ENCODE measurements at regions not wholly inside any gene's neighbourhood (a gene's known extent, or its start where the extent isn't known, plus 50 kb on each side); places are given as distances from the start of the nearest gene placed in this dataset.
A peak's percentile ranks its signal among the peaks of the same experiment; 100 is the strongest.

DNA sequence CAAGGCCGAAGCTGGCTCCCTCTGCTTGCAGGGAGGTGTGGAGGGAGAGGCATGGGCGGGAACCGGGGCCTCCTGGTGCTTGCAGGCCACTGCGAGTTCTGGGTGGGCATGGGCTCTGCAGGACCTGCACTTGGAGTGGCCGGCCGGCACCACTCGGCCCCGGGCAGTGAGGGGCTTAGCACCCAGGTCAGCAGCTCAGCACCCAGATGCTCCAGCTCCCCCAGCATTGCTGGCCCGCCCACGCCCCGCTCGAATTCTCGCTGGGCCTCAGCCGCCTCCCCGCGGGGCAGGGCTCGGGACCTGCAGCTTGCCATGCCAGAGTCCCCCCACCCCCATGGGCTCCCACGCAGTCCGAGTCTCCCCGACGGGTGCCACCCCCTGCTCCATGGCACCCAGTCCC lies 176.2 kb upstream of the FAM98A start:
- intact Hi-C loops (cut with DNase I): no loop called here
- no peaks in the 10 kb centered on the region for H3K9me3 ChIP-seq (ENCODE audit: control insufficient read depth in 2 of 3, insufficient read depth in 1 of 3, low read length in 3 of 3)
- H3K4me1 ChIP-seq (ENCODE audit: control insufficient read depth in 2 of 3, insufficient read depth in 2 of 3, low read depth in 1 of 3, low read length in 3 of 3): no peaks in the 10 kb centered on the region
- no peak overlapping the region for H3K9ac ChIP-seq (ENCODE audit: low read length in 3 of 3)
- no peak overlapping the region for H3K27ac ChIP-seq (ENCODE audit: low read depth in 2 of 2, low read length in 2 of 2)
- H3K4me3 ChIP-seq (ENCODE audit: low read length in 3 of 3): no peak overlapping the region
- DNase-seq: no peak
- TF ChIP-seq, protein P1, sequence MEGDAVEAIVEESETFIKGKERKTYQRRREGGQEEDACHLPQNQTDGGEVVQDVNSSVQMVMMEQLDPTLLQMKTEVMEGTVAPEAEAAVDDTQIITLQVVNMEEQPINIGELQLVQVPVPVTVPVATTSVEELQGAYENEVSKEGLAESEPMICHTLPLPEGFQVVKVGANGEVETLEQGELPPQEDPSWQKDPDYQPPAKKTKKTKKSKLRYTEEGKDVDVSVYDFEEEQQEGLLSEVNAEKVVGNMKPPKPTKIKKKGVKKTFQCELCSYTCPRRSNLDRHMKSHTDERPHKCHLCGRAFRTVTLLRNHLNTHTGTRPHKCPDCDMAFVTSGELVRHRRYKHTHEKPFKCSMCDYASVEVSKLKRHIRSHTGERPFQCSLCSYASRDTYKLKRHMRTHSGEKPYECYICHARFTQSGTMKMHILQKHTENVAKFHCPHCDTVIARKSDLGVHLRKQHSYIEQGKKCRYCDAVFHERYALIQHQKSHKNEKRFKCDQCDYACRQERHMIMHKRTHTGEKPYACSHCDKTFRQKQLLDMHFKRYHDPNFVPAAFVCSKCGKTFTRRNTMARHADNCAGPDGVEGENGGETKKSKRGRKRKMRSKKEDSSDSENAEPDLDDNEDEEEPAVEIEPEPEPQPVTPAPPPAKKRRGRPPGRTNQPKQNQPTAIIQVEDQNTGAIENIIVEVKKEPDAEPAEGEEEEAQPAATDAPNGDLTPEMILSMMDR (IDR thresholded peaks at IDR 0.05; ENCODE audit: borderline replicate concordance, extremely low read depth, insufficient read depth): no peak
- H3K27me3 ChIP-seq (ENCODE audit: control insufficient read depth, insufficient read depth, low read length): no peaks in the 10 kb centered on the region
- FAIRE-seq: no peak
- no peaks in the 10 kb centered on the region for H3K36me3 ChIP-seq (ENCODE audit: control insufficient read depth in 2 of 3, insufficient read depth in 3 of 3, low read length in 3 of 3)

DNA sequence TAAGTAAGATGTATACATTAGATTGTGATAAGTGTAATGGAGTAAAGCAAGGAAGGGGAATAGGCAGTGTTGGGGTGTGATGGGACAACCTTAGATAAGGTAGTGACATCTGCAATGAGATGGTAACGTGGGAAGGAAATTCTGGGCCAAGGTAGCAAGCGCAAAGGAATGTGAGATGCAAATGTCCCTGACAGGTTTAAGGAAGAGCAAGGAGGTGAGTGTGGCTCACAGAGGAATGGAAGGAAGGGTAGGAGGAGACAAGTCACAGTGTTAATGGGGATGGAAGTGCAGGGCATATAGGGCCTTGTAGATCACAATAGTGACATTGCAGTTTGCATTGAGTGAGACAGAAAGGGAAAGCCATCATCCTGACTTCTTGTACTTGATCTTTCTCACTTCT lies 170.9 kb upstream of the FAM98A start:
- no peak for DNase-seq
- no peak overlapping the region for H3K9ac ChIP-seq (ENCODE audit: low read length in 3 of 3)
- FAIRE-seq: no peak
- H3K4me3 ChIP-seq (ENCODE audit: low read length in 3 of 3): no peak overlapping the region
- no peaks in the 10 kb centered on the region for H3K36me3 ChIP-seq (ENCODE audit: control insufficient read depth in 2 of 3, insufficient read depth in 3 of 3, low read length in 3 of 3)
- no peaks in the 10 kb centered on the region for H3K27me3 ChIP-seq (ENCODE audit: control insufficient read depth, insufficient read depth, low read length)
- TF ChIP-seq, protein P1 (IDR thresholded peaks at IDR 0.05; ENCODE audit: borderline replicate concordance, extremely low read depth, insufficient read depth): no peak
- intact Hi-C loops (cut with DNase I): no loop called here
- H3K4me1 ChIP-seq (ENCODE audit: control insufficient read depth in 2 of 3, insufficient read depth in 2 of 3, low read depth in 1 of 3, low read length in 3 of 3): no peaks in the 10 kb centered on the region
- no peak overlapping the region for H3K27ac ChIP-seq (ENCODE audit: low read depth in 2 of 2, low read length in 2 of 2)
- H3K9me3 ChIP-seq (ENCODE audit: control insufficient read depth in 2 of 3, insufficient read depth in 1 of 3, low read length in 3 of 3): no peaks in the 10 kb centered on the region

DNA sequence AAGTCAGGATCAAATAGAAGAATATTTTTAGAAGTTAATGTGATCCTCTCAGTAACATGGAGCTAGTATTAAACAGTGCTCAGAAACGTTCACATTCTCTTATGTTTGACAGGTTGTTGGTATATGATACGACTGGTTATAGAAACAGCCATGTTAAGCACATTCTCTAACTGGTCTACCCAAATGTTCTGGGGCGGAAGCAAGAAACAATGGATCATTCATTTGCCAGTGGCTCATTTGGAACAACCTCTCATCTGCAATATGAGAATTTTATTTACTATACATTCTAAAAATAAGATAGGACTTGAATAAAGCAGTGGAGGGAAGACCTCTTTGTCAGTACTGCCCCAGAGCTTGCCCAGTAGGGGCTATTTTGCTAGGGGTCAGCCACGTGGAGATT lies 167.1 kb upstream of the FAM98A start:
- TF ChIP-seq, protein P1 (IDR thresholded peaks at IDR 0.05; ENCODE audit: borderline replicate concordance, extremely low read depth, insufficient read depth): no peak
- no peak overlapping the region for H3K9ac ChIP-seq (ENCODE audit: low read length in 3 of 3)
- intact Hi-C loops (cut with DNase I): no loop called here
- H3K36me3 ChIP-seq (ENCODE audit: control insufficient read depth in 2 of 3, insufficient read depth in 3 of 3, low read length in 3 of 3): no peaks in the 10 kb centered on the region
- no peaks in the 10 kb centered on the region for H3K4me1 ChIP-seq (ENCODE audit: control insufficient read depth in 2 of 3, insufficient read depth in 2 of 3, low read depth in 1 of 3, low read length in 3 of 3)
- H3K4me3 ChIP-seq (ENCODE audit: low read length in 3 of 3): no peak overlapping the region
- H3K27ac ChIP-seq (ENCODE audit: low read depth in 2 of 2, low read length in 2 of 2): no peak overlapping the region
- DNase-seq: no peak
- H3K9me3 ChIP-seq (ENCODE audit: control insufficient read depth in 2 of 3, insufficient read depth in 1 of 3, low read length in 3 of 3): no peaks in the 10 kb centered on the region
- H3K27me3 ChIP-seq (ENCODE audit: control insufficient read depth, insufficient read depth, low read length): no peaks in the 10 kb centered on the region
- no peak for FAIRE-seq

DNA sequence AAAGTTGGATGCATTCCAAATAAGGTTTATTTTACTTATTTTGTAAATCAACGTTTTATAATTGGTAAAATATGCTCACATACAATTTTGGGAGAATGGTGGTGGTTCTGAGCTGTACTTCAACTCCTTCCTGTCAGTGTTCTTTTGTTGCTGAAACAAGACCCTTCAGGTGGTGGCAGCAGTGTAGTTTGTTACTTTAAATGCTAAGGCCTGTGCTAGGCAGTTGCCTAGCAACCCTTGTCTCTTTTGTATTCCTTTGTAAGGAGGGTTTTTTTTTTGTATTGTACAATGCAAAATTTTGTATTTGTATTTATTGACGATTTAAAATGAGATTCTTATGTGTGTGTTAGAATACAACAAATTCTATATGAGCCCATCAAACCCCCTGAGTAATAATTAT lies 166.0 kb upstream of the FAM98A start:
- Histone ChIP-seq H3K36me3 (ENCODE audit: control insufficient read depth in 2 of 3, insufficient read depth in 3 of 3, low read length in 3 of 3) (no peaks in the 10 kb centered on the region), H3K27ac (ENCODE audit: low read depth in 2 of 2, low read length in 2 of 2) (no peak overlapping the region), H3K27me3 (ENCODE audit: control insufficient read depth, insufficient read depth, low read length) (no peaks in the 10 kb centered on the region), H3K4me1 (ENCODE audit: control insufficient read depth in 2 of 3, insufficient read depth in 2 of 3, low read depth in 1 of 3, low read length in 3 of 3) (no peaks in the 10 kb centered on the region), H3K9ac (ENCODE audit: low read length in 3 of 3) (no peak overlapping the region), H3K9me3 (ENCODE audit: control insufficient read depth in 2 of 3, insufficient read depth in 1 of 3, low read length in 3 of 3) (no peaks in the 10 kb centered on the region), H3K4me3 (ENCODE audit: low read length in 3 of 3) (no peak overlapping the region)
- DNase-seq (peak in 3 of 5 donors; percentile 45 to 67 (median 63)), FAIRE-seq (no peak)
- TF ChIP-seq, protein P1 (IDR thresholded peaks at IDR 0.05; ENCODE audit: borderline replicate concordance, extremely low read depth, insufficient read depth): no peak
- intact Hi-C loops (cut with DNase I): no loop called here

All from kidney (tissue), 13 donors.